AG09309 (cell line): ENCODE measurements at regions not wholly inside any gene's neighbourhood (a gene's known extent, or its start where the extent isn't known, plus 50 kb on each side); places are given as distances from the start of the nearest gene placed in this dataset.

Experiments
- DNase-seq: peaks from one replicate; pipeline ENCODE4 v3.0.0-alpha.2; 2010; ENCODE audit warnings: low read depth
- H3K4me3 ChIP-seq: 2 replicates; pipeline ENCODE4 v1.5.1; 2011; ENCODE audit warnings: mild to moderate bottlenecking, low read depth, low read length, moderate library complexity; ENCODE audit not compliant: control insufficient read depth
- CTCF ChIP-seq: IDR thresholded peaks from 2 replicates; pipeline ENCODE4 v1.5.1; 2011; ENCODE audit warnings: mild to moderate bottlenecking, low read depth, low read length, inconsistent platforms; ENCODE audit not compliant: insufficient read depth, control insufficient read depth; ENCODE audit errors: missing control alignments

- no peak for DNase-seq
- no peak for TF ChIP-seq CTCF
Observed at GRCh38 chr16:55169780-55170179, 154.2 kb upstream of the IRX6 start.

GRCh38 chr16:55171241-55171640 lies 152.8 kb upstream of the IRX6 start:
- DNase-seq, result no peak
- H3K4me3 ChIP-seq, result no peak overlapping the region
- peak; percentile 12 for TF ChIP-seq CTCF

More at GRCh38 chr16:55169780-55170179, 154.2 kb upstream of the IRX6 start:
- no peak overlapping the region for H3K4me3 ChIP-seq

- DNase-seq, result no peak
- TF ChIP-seq CTCF, result no peak
Observed at GRCh38 chr16:55175389-55175788, 148.6 kb upstream of the IRX6 start.

GRCh38 chr16:55176901-55177300 lies 147.1 kb upstream of the IRX6 start:
- no peak for TF ChIP-seq CTCF
- DNase-seq, result no peak
- H3K4me3 ChIP-seq, result no peak overlapping the region

More at GRCh38 chr16:55175389-55175788, 148.6 kb upstream of the IRX6 start:
- H3K4me3 ChIP-seq, result no peak overlapping the region

- no peak overlapping the region for H3K4me3 ChIP-seq
- no peak for TF ChIP-seq CTCF
- no peak for DNase-seq
Observed at GRCh38 chr16:55179411-55179810, 144.6 kb upstream of the IRX6 start.

GRCh38 chr16:55179852-55180585 lies 144.0 kb upstream of the IRX6 start:
- no peak for TF ChIP-seq CTCF
- DNase-seq, result no peak
- no peak overlapping the region for H3K4me3 ChIP-seq
